Kidney epithelial cell (primary cell): ENCODE measurements at regions not wholly inside any gene's neighbourhood (a gene's known extent, or its start where the extent isn't known, plus 50 kb on each side); places are given as distances from the start of the nearest gene placed in this dataset.

Experiments used
- DNase-seq: peaks from one replicate; pipeline ENCODE4 v3.0.0-alpha.2; 2010; ENCODE audit warnings: low read depth
- H3K27me3 ChIP-seq: 2 replicates; pipeline ENCODE4 v1.6.0; 2011; ENCODE audit warnings: low read length; ENCODE audit not compliant: control insufficient read depth, insufficient read depth
- H3K36me3 ChIP-seq: 2 replicates; pipeline ENCODE4 v1.5.1; 2011; ENCODE audit warnings: low read length; ENCODE audit not compliant: control insufficient read depth, insufficient read depth
- H3K4me3 ChIP-seq: 2 replicates; pipeline ENCODE4 v1.5.1; 2011; ENCODE audit warnings: low read depth, mild to moderate bottlenecking, control low read depth, low read length
- TF ChIP-seq, protein P1 (sequence below): IDR thresholded peaks from 2 replicates; pipeline ENCODE4 v1.5.1; 2011; ENCODE audit warnings: mild to moderate bottlenecking, moderate library complexity, low read length, control low read depth, inconsistent platforms; ENCODE audit not compliant: insufficient read depth, poor library complexity, severe bottlenecking

DNA sequence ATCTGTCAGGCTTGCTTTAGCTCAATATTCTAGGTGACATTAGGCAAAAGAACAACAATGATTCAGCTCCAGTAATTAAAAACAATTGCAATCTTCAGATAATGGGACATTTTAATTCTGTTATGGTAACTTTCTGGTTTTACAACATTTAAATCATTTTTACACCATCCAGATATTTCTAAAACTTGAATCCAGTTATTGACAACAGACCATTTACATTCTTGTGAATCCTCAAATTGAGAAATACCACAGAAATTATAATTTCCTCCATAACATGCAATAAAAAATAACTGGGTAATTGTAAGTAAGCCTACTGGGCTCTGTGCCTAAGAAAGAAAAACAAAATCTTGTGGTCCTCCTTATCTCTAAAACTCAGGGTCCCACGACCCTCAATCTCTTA is 195.0 kb upstream of the S100G start:
- no peaks in the 10 kb centered on the region for H3K36me3 ChIP-seq
- no peak for DNase-seq
- H3K4me3 ChIP-seq = no peak overlapping the region
- TF ChIP-seq, protein P1, sequence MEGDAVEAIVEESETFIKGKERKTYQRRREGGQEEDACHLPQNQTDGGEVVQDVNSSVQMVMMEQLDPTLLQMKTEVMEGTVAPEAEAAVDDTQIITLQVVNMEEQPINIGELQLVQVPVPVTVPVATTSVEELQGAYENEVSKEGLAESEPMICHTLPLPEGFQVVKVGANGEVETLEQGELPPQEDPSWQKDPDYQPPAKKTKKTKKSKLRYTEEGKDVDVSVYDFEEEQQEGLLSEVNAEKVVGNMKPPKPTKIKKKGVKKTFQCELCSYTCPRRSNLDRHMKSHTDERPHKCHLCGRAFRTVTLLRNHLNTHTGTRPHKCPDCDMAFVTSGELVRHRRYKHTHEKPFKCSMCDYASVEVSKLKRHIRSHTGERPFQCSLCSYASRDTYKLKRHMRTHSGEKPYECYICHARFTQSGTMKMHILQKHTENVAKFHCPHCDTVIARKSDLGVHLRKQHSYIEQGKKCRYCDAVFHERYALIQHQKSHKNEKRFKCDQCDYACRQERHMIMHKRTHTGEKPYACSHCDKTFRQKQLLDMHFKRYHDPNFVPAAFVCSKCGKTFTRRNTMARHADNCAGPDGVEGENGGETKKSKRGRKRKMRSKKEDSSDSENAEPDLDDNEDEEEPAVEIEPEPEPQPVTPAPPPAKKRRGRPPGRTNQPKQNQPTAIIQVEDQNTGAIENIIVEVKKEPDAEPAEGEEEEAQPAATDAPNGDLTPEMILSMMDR = no peak
- no peaks in the 10 kb centered on the region for H3K27me3 ChIP-seq

DNA sequence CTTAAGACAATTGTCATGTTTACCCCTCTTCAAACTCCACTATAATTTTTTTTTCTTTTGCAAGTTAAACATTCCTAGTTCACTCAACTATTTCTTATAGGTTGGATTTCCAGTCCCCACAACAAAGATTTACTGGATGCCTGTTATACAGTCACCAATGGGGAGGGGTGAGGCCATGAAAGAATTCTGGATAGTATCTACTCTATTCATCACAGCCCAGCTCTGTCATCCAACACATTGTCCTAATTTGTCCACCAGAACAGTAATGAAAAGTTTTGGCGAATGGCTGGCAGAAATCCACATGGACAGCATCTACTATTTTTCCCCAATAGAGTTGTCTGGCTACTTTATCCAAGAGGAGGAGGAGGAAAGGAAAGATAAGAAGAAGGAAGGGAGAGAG is 192.7 kb upstream of the S100G start:
- no peak for DNase-seq
- Histone ChIP-seq H3K27me3 (no peaks in the 10 kb centered on the region), H3K4me3 (no peak overlapping the region), H3K36me3 (no peaks in the 10 kb centered on the region)
- TF ChIP-seq, protein P1 = no peak

DNA sequence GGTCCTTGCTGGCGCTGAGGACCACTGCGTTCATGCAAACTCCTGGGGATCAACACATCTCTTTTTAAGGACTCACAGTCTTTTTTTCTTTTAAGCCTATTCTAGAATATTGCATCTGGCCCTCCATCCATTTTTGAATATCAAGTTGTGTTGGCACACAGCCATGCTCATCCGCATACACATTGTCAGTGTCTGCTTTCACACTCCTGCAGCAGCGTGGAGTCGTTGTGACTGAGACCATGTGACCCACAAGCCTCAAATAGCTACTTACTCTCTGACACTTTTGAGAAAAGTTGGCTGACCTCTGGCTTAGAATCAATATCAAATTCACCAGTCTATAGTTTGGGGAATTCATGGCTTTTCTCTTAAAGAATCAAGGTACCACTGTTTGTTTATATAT is 191.8 kb upstream of the S100G start:
- Histone ChIP-seq H3K4me3 (no peak overlapping the region), H3K27me3 (no peaks in the 10 kb centered on the region), H3K36me3 (no peaks in the 10 kb centered on the region)
- TF ChIP-seq, protein P1 = no peak
- no peak for DNase-seq

DNA sequence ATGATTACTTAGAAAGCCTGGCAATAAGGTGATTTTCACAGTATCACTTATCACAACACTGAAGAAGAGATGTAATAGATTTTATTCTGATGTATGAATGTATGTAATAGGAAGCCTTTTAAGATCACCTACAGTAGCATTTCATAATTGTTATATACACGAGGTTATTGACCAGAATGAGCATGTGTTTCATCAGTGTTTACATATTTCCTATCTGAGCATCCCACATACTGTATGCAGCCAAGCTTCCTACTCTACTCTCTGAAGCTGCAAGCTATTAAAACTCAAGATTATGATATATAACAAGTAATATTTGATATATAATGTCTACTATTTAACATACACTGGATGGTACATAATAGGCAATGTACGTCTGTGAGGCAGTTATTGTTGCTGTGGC is 190.9 kb upstream of the S100G start:
- DNase-seq = no peak

DNA sequence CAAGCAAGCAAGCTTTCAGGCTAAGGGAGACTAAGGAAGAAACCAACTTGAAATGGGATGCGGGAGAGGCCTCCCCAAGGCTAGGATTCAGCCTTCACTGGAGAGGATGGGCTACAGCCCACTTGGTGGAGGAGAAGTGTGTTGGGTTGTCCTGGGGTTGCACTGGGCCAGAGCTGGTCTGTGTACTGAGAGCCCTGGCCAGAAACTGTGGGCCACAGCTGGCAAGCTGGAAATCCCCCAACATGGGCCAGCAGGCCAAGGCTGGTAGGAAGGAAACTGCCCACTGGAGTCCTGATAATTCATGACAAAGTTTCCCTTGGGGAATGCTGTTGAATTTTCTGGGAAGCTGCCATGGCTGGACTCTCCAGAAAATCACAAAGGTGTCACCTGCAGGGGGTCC is 188.0 kb upstream of the S100G start:
- H3K27me3 ChIP-seq = no peaks in the 10 kb centered on the region
- DNase-seq = no peak
- no peak overlapping the region for H3K4me3 ChIP-seq
- H3K36me3 ChIP-seq = no peaks in the 10 kb centered on the region
- TF ChIP-seq, protein P1 = no peak

More for the DNA sequence above, 190.9 kb upstream of the S100G start:
- Histone ChIP-seq H3K27me3 (no peaks in the 10 kb centered on the region), H3K36me3 (no peaks in the 10 kb centered on the region), H3K4me3 (no peak overlapping the region)
- TF ChIP-seq, protein P1 = no peak

DNA sequence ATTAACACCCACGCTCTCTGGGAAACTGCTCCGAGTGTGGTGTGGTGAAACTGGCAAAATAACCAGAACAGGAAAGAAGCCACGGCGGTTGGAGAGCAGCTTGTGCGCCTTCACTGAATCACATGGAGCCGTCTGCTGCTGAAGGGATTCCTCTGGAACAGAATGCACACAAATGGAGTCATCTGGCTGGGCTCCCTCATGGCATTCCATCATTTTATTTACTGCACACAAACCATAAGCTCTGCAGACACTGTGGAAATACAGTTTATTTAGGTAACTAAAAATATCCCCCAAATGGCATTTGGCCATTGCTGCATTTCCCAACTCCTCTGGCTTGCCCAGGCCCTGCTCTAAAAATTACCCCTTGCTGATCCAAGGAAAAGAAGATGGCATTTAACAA is 187.0 kb upstream of the S100G start:
- DNase-seq = no peak
- Histone ChIP-seq H3K27me3 (no peaks in the 10 kb centered on the region), H3K36me3 (no peaks in the 10 kb centered on the region), H3K4me3 (no peak overlapping the region)
- TF ChIP-seq, protein P1 = no peak
